HFFc6 (cell line): ENCODE measurements at regions not wholly inside any gene's neighbourhood (a gene's known extent, or its start where the extent isn't known, plus 50 kb on each side); places are given as distances from the start of the nearest gene placed in this dataset.

Source experiments
- DNase-seq: peaks from one replicate; pipeline ENCODE4 v3.0.0-alpha.2; 2018
- H3K27ac Mint-ChIP-seq: 2 replicates; pipeline ENCODE4 v1.8.0; 2020; ENCODE audit warnings: mild to moderate bottlenecking, mixed read lengths
- H3K27me3 Mint-ChIP-seq: 2 replicates; pipeline ENCODE4 v1.8.0; 2021; ENCODE audit warnings: mild to moderate bottlenecking, moderate library complexity, mixed read lengths; ENCODE audit not compliant: insufficient read depth
- H3K36me3 Mint-ChIP-seq: 2 replicates; pipeline ENCODE4 v1.8.0; 2021; ENCODE audit warnings: low read depth, mixed read lengths
- H3K4me1 Mint-ChIP-seq: 2 replicates; pipeline ENCODE4 v1.8.0; 2020; ENCODE audit warnings: low read depth, mixed read lengths
- H3K4me3 Mint-ChIP-seq: 2 replicates; pipeline ENCODE4 v1.8.0; 2020; ENCODE audit warnings: mild to moderate bottlenecking, moderate library complexity, mixed read lengths
- H3K9me3 Mint-ChIP-seq: 2 replicates; pipeline ENCODE4 v1.8.0; 2020; ENCODE audit warnings: mild to moderate bottlenecking, mixed read lengths
- TF ChIP-seq, protein P1 (sequence below): fragments of 200-600 bp; sonication (generic); IDR thresholded peaks from 2 replicates; pipeline ENCODE4 v1.5.0; 2021; ENCODE audit warnings: antibody characterized with exemption, mild to moderate bottlenecking

DNA sequence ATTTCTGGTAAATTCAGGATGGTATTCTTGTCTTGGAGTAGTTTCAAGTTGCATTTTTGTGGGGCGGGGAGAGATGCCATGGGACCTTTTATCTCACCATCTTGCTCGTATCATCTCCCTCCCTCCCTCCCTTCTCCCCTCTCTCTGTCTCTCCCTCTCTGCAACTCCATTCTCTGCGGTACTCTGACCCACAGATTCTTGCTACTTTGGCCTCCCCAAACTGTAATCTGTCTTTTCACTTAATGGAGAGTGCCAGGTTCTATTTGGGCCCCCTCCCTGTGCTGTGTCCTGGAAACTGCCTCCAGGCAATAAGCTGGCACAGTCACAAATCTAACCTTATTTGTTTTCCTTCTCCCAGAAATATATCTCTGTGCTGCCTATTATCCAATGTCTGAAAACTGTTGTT is 175.2 kb downstream of the PAWR start:
- Mint-ChIP-seq H3K4me3 (no peak overlapping the region), H3K36me3 (0 out of 2 replicates have a peak, but pooled peaks cover 5% of the 10 kb centered on the region), H3K27ac (peak overlapping the region; percentile 87), H3K27me3 (no peaks in the 10 kb centered on the region), H3K4me1 (peaks cover 18% of the 10 kb centered on the region), H3K9me3 (no peaks in the 10 kb centered on the region)
- TF ChIP-seq, protein P1, sequence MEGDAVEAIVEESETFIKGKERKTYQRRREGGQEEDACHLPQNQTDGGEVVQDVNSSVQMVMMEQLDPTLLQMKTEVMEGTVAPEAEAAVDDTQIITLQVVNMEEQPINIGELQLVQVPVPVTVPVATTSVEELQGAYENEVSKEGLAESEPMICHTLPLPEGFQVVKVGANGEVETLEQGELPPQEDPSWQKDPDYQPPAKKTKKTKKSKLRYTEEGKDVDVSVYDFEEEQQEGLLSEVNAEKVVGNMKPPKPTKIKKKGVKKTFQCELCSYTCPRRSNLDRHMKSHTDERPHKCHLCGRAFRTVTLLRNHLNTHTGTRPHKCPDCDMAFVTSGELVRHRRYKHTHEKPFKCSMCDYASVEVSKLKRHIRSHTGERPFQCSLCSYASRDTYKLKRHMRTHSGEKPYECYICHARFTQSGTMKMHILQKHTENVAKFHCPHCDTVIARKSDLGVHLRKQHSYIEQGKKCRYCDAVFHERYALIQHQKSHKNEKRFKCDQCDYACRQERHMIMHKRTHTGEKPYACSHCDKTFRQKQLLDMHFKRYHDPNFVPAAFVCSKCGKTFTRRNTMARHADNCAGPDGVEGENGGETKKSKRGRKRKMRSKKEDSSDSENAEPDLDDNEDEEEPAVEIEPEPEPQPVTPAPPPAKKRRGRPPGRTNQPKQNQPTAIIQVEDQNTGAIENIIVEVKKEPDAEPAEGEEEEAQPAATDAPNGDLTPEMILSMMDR, result no peak
- no peak for DNase-seq

DNA sequence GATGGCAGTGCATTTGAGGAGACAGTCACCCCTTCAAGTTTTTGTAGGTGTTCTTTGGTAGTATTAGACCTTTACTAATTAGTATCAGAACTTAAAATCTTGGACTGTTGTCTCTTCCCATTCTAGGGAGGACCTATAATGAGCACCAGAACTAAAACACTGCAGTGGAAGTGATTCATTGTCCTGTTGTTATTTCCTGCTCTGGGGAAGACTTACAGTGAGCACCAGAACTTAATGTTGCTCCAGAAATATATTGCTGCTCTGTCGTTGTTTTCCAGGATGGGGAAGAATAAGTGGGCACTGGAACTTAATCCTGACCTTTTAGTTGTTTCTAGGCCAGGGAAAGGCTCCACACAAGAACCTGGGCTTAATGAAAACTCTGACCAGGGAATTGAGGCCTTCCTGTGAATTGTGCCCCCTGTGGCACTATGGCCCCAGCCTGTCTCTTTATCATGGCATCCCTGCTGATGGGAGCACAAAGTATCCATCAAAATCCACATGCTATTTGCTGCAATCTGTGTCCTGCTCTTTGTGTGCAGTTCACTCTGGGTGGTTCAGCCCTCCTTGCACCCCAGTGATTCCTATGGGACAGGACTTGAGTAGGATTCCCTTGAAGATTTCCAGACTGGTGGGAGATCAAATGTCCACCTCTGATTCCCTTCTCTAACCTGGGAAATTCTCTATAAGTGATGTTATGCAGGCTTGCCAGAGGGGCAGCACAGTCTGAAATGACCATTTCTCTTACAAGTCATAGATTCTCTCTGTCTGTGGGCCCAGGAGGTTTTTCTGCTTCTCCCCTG is 175.8 kb downstream of the PAWR start:
- peaks cover 18% of the 10 kb centered on the region for H3K4me1 Mint-ChIP-seq
- no peak overlapping the region for H3K4me3 Mint-ChIP-seq
- H3K27ac Mint-ChIP-seq, result peak overlapping the region; percentile 87
- TF ChIP-seq, protein P1, result no peak
- H3K27me3 Mint-ChIP-seq, result no peaks in the 10 kb centered on the region
- peak; percentile 34 for DNase-seq
- no peaks in the 10 kb centered on the region for H3K9me3 Mint-ChIP-seq
- 0 out of 2 replicates have a peak, but pooled peaks cover 5% of the 10 kb centered on the region for H3K36me3 Mint-ChIP-seq

DNA sequence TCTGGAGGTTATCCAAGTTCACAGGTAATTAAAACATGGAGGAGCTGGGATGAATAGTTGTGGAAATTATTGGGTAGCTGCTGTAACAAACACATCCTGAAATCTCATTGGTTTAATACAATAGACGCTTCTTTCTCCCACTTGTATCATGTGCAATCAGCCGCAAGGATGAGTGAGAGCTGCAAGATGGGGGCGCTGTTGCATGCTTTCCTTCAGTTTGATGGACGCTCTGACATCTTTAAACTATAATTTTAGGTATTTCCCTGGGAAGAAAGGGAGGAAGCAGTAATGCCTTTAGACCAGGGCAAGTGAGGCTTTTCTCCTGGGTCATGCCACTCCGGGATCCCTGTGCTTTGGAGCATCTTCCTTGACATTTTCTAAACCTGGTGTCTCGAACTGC is 178.7 kb downstream of the PAWR start:
- Mint-ChIP-seq H3K4me1 (peaks cover 18% of the 10 kb centered on the region), H3K27me3 (no peaks in the 10 kb centered on the region), H3K36me3 (peaks cover 11% of the 10 kb centered on the region), H3K27ac (no peak overlapping the region), H3K4me3 (no peak overlapping the region), H3K9me3 (no peaks in the 10 kb centered on the region)
- TF ChIP-seq, protein P1, result peak; percentile 60
- DNase-seq, result no peak

DNA sequence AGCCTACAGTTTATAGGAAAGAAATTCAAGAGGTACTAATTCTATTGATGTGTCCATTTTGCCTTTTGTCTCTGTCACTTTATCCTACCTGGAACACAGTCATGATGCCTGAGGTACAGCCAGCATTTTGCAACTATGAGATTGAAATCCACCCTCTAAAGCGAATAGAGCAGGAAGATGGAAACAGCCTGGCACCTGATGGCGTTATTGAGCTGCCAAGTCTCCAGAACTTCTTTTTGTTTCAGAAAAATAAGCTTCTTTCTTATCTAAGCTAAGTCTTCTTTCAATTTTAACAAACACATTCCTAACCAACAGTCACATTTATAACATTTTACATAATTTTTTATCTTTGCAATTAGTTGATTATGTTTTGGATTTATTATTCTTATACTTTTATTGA is 182.1 kb downstream of the PAWR start:
- Mint-ChIP-seq H3K27me3 (peaks cover 6% of the 10 kb centered on the region; the same call in 1 of the 2 replicates), H3K4me1 (no peaks in the 10 kb centered on the region), H3K27ac (no peak overlapping the region), H3K4me3 (no peak overlapping the region), H3K9me3 (no peaks in the 10 kb centered on the region), H3K36me3 (peaks cover 13% of the 10 kb centered on the region)
- TF ChIP-seq, protein P1, result no peak
- DNase-seq, result no peak
